ENCODE measurements at regions not wholly inside any gene's neighbourhood (a gene's known extent, or its start where the extent isn't known, plus 50 kb on each side); places are given as distances from the start of the nearest gene placed in this dataset.
"Not testable (repeated sequence)": the region's sequence is repeated elsewhere in the genome, so short reads cannot be mapped to it uniquely, and the experiment has no call there.

DNA sequence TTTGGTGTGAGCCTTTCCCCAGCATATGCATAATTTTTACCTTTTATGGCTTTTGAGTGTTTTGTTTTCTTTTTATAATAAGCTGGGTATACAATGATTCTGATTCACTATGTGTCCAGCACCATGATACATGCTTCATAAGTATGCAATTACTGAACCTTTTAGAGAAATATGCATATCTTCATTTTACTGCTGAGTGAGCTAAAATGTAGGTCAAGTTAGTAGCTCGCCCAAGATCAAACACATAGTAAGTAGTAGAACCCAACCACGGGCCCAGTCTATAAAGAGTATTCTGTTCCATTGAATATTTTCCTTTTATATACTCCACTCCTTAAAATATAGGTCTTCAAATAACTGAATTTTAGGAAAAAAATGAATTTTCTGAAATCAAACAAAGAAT is 362.4 kb upstream of the HTR2C start:
- intact Hi-C loops (cut with DNase I; ENCODE audit: low total_unique reads): no loop called here
- Histone ChIP-seq H3K36me3 (no peaks in the 10 kb centered on the region), H3K27me3 (no peaks in the 10 kb centered on the region), H3K4me3 (no peak overlapping the region), H3K4me1 (no peaks in the 10 kb centered on the region), H3K9me3 (no peaks in the 10 kb centered on the region), H3K27ac (no peak overlapping the region)
- no peak for DNase-seq
- TF ChIP-seq, protein P1, sequence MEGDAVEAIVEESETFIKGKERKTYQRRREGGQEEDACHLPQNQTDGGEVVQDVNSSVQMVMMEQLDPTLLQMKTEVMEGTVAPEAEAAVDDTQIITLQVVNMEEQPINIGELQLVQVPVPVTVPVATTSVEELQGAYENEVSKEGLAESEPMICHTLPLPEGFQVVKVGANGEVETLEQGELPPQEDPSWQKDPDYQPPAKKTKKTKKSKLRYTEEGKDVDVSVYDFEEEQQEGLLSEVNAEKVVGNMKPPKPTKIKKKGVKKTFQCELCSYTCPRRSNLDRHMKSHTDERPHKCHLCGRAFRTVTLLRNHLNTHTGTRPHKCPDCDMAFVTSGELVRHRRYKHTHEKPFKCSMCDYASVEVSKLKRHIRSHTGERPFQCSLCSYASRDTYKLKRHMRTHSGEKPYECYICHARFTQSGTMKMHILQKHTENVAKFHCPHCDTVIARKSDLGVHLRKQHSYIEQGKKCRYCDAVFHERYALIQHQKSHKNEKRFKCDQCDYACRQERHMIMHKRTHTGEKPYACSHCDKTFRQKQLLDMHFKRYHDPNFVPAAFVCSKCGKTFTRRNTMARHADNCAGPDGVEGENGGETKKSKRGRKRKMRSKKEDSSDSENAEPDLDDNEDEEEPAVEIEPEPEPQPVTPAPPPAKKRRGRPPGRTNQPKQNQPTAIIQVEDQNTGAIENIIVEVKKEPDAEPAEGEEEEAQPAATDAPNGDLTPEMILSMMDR (IDR thresholded peaks at IDR 0.05): no peak

DNA sequence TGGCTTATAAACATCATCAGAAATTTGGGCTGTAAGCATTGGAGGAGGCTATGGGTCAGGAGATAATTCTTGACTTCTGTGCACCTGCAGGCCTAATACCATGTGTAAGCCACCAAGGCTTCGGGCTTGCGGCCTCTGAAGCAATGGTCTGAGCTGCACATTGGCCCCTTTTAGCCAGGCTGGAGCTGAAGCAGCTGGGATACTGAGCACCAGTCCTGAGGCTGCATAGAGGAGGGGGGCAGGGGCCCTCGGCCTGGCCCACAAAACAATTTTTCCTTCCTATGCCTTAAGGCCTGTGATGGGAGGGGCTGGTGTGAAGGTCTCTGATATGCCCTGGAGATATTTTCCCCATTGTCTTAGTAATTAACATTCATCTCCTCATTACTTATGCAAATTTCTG is 373.0 kb upstream of the HTR2C start:
- no peaks in the 10 kb centered on the region for H3K4me1 ChIP-seq
- no peaks in the 10 kb centered on the region for H3K27me3 ChIP-seq
- no peak for DNase-seq
- TF ChIP-seq, protein P1 (IDR thresholded peaks at IDR 0.05): no peak
- intact Hi-C loops (cut with DNase I; ENCODE audit: low total_unique reads): no loop called here
- H3K9me3 ChIP-seq: no peaks in the 10 kb centered on the region
- H3K27ac ChIP-seq: no peak overlapping the region
- H3K4me3 ChIP-seq: no peak overlapping the region
- H3K36me3 ChIP-seq: no peaks in the 10 kb centered on the region

DNA sequence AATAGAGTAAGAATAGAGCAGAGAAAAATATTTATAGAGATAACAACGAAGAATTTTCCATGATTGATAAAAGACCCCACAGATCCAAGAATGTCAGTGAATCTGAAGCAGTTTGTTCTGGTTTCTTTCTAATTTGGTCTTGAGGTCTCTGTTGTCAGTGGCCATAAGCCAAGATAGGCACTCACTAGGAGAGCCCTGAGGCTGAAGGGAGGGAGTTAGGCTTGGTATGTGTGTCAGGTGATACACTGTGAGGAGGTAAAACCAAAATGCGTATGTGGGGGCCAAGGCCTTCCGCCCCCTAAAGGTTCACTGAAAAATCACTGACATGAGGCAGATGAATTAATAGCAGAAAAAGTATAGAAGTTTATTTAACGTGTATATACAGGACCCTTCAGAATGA is 382.3 kb upstream of the HTR2C start:
- TF ChIP-seq, protein P1 (IDR thresholded peaks at IDR 0.05): no peak
- no peaks in the 10 kb centered on the region for H3K9me3 ChIP-seq
- DNase-seq: no peak
- intact Hi-C loops (cut with DNase I; ENCODE audit: low total_unique reads): no loop called here
- no peaks in the 10 kb centered on the region for H3K27me3 ChIP-seq
- no peaks in the 10 kb centered on the region for H3K4me1 ChIP-seq
- no peak overlapping the region for H3K4me3 ChIP-seq
- H3K36me3 ChIP-seq: no peaks in the 10 kb centered on the region
- no peak overlapping the region for H3K27ac ChIP-seq

DNA sequence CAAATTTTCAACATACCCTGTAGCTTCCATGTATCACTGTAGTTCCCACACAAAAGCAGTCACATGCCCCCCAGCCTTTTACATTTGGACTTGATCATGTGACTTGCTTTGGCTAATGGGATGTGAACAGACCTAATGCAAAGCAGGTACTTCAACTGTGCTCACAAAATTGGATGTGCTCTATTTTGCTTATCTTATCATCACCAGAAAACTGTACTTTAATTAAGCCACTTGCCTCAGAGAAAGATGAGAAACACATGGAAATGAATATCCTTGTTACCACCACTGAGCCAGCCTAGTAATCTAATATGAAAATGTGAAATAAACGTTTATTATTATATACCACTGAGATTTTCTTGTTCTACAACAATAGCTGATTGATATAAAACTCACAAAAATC is 402.7 kb upstream of the HTR2C start:
- Histone ChIP-seq H3K4me3 (no peak overlapping the region), H3K27me3 (no peaks in the 10 kb centered on the region)
- intact Hi-C loops (cut with DNase I; ENCODE audit: low total_unique reads): no loop called here

DNA sequence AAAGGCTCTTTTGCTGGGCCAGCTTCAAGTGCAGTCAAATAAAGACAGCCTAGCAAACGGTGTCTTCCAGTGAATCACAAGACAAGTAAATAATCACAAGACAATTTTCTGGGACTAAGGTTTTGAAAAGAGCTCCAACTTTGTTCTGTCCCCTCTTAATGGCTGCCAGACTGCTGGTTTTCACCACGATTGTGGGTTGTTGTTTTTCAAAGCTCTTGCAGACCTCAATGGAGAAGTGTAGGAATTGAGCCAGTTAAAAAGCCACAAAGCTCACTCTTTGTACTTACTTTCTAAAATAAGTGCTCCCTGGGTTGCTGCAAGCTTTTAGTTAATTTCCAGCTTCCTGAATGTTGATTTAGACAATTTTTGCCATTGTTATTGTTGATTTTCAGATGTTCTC is 405.8 kb upstream of the HTR2C start:
- Histone ChIP-seq H3K27ac (no peak overlapping the region), H3K4me3 (no peak overlapping the region), H3K36me3 (no peaks in the 10 kb centered on the region), H3K4me1 (no peaks in the 10 kb centered on the region), H3K27me3 (no peaks in the 10 kb centered on the region), H3K9me3 (no peaks in the 10 kb centered on the region)
- DNase-seq: no peak
- intact Hi-C loops (cut with DNase I; ENCODE audit: low total_unique reads): no loop called here
- TF ChIP-seq, protein P1 (IDR thresholded peaks at IDR 0.05): no peak

More for the DNA sequence above, 402.7 kb upstream of the HTR2C start:
- TF ChIP-seq, protein P1 (IDR thresholded peaks at IDR 0.05): no peak
- Histone ChIP-seq H3K9me3 (peaks cover 0 to 5% (median 0%) of the 10 kb centered on the region in 3 donors), H3K36me3 (no peaks in the 10 kb centered on the region), H3K4me1 (no peaks in the 10 kb centered on the region), H3K27ac (no peak overlapping the region)
- DNase-seq: no peak

DNA sequence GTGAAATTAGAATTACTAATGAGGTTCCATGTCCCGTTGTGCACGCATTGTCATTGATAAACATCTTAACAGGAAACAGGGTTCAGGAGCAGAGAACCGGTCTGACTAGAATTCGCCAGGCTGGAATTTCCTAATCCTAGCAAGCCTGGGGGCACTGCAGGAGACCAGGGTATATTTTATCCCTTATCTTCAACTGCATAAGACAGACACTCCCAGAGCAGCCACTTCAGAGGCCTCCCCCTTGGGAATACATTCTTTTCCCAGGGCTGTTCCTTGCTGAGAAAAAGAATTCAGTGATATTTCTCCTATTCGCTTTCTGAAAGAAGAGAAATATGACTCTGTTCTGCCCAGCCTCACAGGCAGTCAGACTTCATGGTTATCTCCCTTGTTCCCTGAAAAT is 416.6 kb upstream of the HTR2C start:
- H3K4me1 ChIP-seq; H3K36me3 ChIP-seq; H3K9me3 ChIP-seq; H3K27ac ChIP-seq; intact Hi-C loops (cut with DNase I; ENCODE audit: low total_unique reads); H3K27me3 ChIP-seq; H3K4me3 ChIP-seq; DNase-seq: not testable (repeated sequence)

Measured in tibial artery (tissue), 4 donors.